Activated CD8-positive, alpha-beta T cell treated with anti-CD3 and anti-CD28 coated beads for 36 hours (primary cell): ENCODE measurements at regions not wholly inside any gene's neighbourhood (a gene's known extent, or its start where the extent isn't known, plus 50 kb on each side); places are given as distances from the start of the nearest gene placed in this dataset.

Source experiments
- ATAC-seq: fragments of 200-7000 bp; cut with Tn5 transposase; one replicate; pipeline ENCODE4 v1.10.0; 2021; ENCODE audit warnings: mild to moderate bottlenecking, moderate library complexity
- CTCF ChIA-PET: fragments of 350-600 bp; sonication (Branson Sonifier 250); formaldehyde crosslinking; loops from one replicate; lab custom pipeline; 2021; ENCODE audit warnings: antibody characterized with exemption; lab: Charles Lee
- POLR2A ChIA-PET: fragments of 350-600 bp; sonication (Branson Sonifier 250); formaldehyde crosslinking; loops from one replicate; lab custom pipeline; 2021; ENCODE audit warnings: antibody characterized with exemption; lab: Charles Lee
- DNase-seq: peaks from one replicate; pipeline ENCODE4 v3.0.0-alpha.2; 2020
- H3K27ac Mint-ChIP-seq: one replicate; pipeline ENCODE4 v1.8.0; 2021; ENCODE audit warnings: mild to moderate bottlenecking, mixed read lengths
- H3K27me3 Mint-ChIP-seq: one replicate; pipeline ENCODE4 v1.8.0; 2021; ENCODE audit warnings: mixed read lengths
- H3K36me3 Mint-ChIP-seq: one replicate; pipeline ENCODE4 v1.8.0; 2021; ENCODE audit warnings: low read depth, mixed read lengths
- H3K4me1 Mint-ChIP-seq: one replicate; pipeline ENCODE4 v1.8.0; 2021; ENCODE audit warnings: low read depth, mixed read lengths
- H3K4me3 Mint-ChIP-seq: one replicate; pipeline ENCODE4 v1.8.0; 2021; ENCODE audit warnings: mild to moderate bottlenecking, moderate library complexity, mixed read lengths
- H3K9me3 Mint-ChIP-seq: one replicate; pipeline ENCODE4 v1.8.0; 2021; ENCODE audit warnings: mixed read lengths
- intact Hi-C: fragments of 100-400 bp; cut with micrococcal nuclease; formaldehyde crosslinking; loops from one replicate; pipeline ENCODE4 v1.10.0; 2022
- TF ChIP-seq, protein P1 (sequence below): fragments of 200-600 bp; IDR thresholded peaks from one replicate; pipeline ENCODE4 v1.8.0; 2022; ENCODE audit warnings: antibody characterized with exemption, mild to moderate bottlenecking

DNA sequence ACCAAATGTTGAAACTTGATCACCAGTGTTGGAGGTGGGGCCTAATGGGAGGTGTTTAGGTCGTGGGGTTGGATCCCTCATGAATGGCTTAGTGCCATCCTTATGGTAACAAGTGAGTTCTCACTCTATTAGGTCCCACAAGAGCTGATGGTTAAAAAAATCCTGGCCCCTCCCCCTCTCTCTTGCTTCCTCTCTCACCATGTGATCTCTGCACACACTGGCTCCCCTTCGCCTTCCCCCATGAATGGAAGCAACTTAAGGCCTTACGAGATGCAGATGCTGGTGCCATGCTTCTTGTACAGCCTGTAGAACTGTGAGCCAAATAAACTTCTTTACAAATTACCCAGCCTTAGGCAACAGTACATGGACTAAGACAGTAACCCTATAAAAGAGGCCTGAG, 62.7 kb downstream of the PPP1R3C start:
- Mint-ChIP-seq H3K36me3 (no peaks in the 10 kb centered on the region), H3K27me3 (peaks cover 6% of the 10 kb centered on the region), H3K27ac (no peak overlapping the region), H3K4me3 (no peak overlapping the region), H3K9me3 (no peaks in the 10 kb centered on the region), H3K4me1 (no peaks in the 10 kb centered on the region)
- intact Hi-C loops, result no loop called here
- POLR2A ChIA-PET, result no interaction called here
- CTCF ChIA-PET, result no interaction called here
- TF ChIP-seq, protein P1, sequence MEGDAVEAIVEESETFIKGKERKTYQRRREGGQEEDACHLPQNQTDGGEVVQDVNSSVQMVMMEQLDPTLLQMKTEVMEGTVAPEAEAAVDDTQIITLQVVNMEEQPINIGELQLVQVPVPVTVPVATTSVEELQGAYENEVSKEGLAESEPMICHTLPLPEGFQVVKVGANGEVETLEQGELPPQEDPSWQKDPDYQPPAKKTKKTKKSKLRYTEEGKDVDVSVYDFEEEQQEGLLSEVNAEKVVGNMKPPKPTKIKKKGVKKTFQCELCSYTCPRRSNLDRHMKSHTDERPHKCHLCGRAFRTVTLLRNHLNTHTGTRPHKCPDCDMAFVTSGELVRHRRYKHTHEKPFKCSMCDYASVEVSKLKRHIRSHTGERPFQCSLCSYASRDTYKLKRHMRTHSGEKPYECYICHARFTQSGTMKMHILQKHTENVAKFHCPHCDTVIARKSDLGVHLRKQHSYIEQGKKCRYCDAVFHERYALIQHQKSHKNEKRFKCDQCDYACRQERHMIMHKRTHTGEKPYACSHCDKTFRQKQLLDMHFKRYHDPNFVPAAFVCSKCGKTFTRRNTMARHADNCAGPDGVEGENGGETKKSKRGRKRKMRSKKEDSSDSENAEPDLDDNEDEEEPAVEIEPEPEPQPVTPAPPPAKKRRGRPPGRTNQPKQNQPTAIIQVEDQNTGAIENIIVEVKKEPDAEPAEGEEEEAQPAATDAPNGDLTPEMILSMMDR, result no peak
- ATAC-seq, result no peak
- DNase-seq, result no peak

GRCh38 chr10:91569522-91569921, 63.3 kb downstream of the PPP1R3C start:
- no peak for DNase-seq
- H3K27ac Mint-ChIP-seq, result no peak overlapping the region
- H3K4me3 Mint-ChIP-seq, result no peak overlapping the region
- TF ChIP-seq, protein P1, result no peak
- H3K4me1 Mint-ChIP-seq, result no peaks in the 10 kb centered on the region
- ChIA-PET CTCF (no interaction called here), POLR2A (no interaction called here)
- H3K9me3 Mint-ChIP-seq, result no peaks in the 10 kb centered on the region
- H3K36me3 Mint-ChIP-seq, result no peaks in the 10 kb centered on the region
- peaks cover 2% of the 10 kb centered on the region for H3K27me3 Mint-ChIP-seq
- intact Hi-C loops, result no loop called here
- no peak for ATAC-seq

DNA sequence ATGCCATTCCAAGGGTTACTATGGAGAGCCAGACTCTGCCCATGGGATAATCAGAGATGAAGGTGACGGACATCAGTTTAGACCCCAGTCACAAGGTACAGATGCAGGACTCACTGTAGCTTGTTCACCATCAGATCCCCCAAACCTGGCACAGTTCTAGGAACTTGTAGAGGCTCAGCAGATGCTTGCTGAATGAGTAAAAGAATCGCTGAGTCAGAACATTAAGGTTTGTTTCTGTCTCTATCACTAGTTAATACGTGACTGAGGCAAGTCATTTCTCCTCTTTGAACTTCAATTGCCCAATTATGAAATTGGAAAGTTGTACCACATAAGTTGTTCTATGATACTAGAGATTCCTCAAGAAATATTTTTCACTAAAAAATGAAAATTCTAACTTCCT, 65.1 kb downstream of the PPP1R3C start:
- Mint-ChIP-seq H3K36me3 (no peaks in the 10 kb centered on the region), H3K4me1 (no peaks in the 10 kb centered on the region), H3K4me3 (no peak overlapping the region), H3K27me3 (peaks cover 7% of the 10 kb centered on the region), H3K27ac (no peak overlapping the region), H3K9me3 (no peaks in the 10 kb centered on the region)
- intact Hi-C loops, result no loop called here
- ChIA-PET POLR2A (no interaction called here), CTCF (no interaction called here)
- TF ChIP-seq, protein P1, result no peak
- DNase-seq (no peak), ATAC-seq (no peak)

DNA sequence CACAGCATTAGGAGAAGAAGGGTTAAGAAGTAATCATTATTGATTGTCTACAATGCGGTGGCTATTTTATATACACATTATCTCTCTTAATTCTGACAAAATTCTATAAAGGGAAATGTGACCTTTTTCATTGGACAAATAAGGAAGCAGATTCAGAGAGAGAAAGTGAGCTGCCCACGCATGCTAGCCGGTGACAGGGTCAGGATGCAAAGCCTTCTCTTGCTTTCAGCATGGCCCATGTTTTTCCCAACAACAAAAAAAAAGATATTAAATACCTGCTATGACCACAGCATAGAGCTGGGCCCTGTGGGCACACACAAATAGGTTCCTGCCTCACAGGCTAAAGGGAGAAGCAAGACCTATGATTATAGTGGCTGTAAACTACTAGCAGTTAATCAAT, 66.8 kb downstream of the PPP1R3C start:
- Mint-ChIP-seq H3K27ac (no peak overlapping the region), H3K4me1 (no peaks in the 10 kb centered on the region), H3K27me3 (peaks cover 14% of the 10 kb centered on the region), H3K4me3 (no peak overlapping the region), H3K9me3 (no peaks in the 10 kb centered on the region), H3K36me3 (no peaks in the 10 kb centered on the region)
- ChIA-PET CTCF (no interaction called here), POLR2A (no interaction called here)
- TF ChIP-seq, protein P1, result no peak
- intact Hi-C loops, result no loop called here
- no peak for ATAC-seq
- DNase-seq, result no peak

DNA sequence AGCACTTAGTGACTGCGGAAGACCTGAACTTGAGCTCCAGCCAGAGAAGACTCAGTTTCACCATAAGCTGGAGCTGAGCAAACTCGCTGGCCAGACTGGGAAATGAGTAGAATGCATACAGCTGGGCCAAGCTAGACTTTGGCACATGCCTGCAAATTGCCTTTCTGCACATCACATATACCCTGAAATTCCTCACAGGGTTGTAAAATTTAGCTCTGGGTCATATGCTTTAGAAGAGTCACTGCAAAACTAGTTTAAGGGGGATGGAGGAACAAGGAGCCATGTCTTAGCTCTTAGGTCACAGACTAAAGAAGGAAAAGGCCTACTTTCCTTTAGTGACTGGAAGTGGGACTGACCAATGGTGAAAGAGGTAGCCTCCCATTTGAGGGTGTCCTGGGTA, 67.6 kb downstream of the PPP1R3C start:
- TF ChIP-seq, protein P1, result no peak
- H3K9me3 Mint-ChIP-seq, result peaks cover 2% of the 10 kb centered on the region
- no peaks in the 10 kb centered on the region for H3K36me3 Mint-ChIP-seq
- ATAC-seq, result no peak
- peaks cover 20% of the 10 kb centered on the region for H3K27me3 Mint-ChIP-seq
- H3K4me3 Mint-ChIP-seq, result no peak overlapping the region
- no peak for DNase-seq
- CTCF ChIA-PET, result interaction anchor here (0.9 kb wide), 1 partner anchor 71 kb away, joined by 3 read pairs; no protein-coding TSS in a partner anchor
- intact Hi-C loops, result no loop called here
- H3K4me1 Mint-ChIP-seq, result no peaks in the 10 kb centered on the region
- POLR2A ChIA-PET, result no interaction called here
- H3K27ac Mint-ChIP-seq, result no peak overlapping the region
